22Rv1 (cell line): ENCODE measurements at regions not wholly inside any gene's neighbourhood (a gene's known extent, or its start where the extent isn't known, plus 50 kb on each side); places are given as distances from the start of the nearest gene placed in this dataset.

Experiments
- ZFX ChIP-seq: fragments of 450-650 bp; IDR thresholded peaks from 2 replicates; pipeline ENCODE4 v1.6.1; 2017; ENCODE audit warnings: antibody characterized with exemption, borderline replicate concordance
- TF ChIP-seq, protein P1 (sequence below): fragments of 450-650 bp; IDR thresholded peaks from 2 replicates; pipeline ENCODE4 v1.5.1; 2017; ENCODE audit warnings: mild to moderate bottlenecking

- TF ChIP-seq, protein P1, sequence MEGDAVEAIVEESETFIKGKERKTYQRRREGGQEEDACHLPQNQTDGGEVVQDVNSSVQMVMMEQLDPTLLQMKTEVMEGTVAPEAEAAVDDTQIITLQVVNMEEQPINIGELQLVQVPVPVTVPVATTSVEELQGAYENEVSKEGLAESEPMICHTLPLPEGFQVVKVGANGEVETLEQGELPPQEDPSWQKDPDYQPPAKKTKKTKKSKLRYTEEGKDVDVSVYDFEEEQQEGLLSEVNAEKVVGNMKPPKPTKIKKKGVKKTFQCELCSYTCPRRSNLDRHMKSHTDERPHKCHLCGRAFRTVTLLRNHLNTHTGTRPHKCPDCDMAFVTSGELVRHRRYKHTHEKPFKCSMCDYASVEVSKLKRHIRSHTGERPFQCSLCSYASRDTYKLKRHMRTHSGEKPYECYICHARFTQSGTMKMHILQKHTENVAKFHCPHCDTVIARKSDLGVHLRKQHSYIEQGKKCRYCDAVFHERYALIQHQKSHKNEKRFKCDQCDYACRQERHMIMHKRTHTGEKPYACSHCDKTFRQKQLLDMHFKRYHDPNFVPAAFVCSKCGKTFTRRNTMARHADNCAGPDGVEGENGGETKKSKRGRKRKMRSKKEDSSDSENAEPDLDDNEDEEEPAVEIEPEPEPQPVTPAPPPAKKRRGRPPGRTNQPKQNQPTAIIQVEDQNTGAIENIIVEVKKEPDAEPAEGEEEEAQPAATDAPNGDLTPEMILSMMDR: no peak
- no peak for TF ChIP-seq ZFX
These were observed 177.6 kb upstream of the LRFN2 start for GRCh38 chr6:40764726-40765125.
